Thyroid gland (tissue), 4 donors: ENCODE measurements at regions not wholly inside any gene's neighbourhood (a gene's known extent, or its start where the extent isn't known, plus 50 kb on each side); places are given as distances from the start of the nearest gene placed in this dataset.

Source experiments
- DNase-seq, 2 donors: peaks; one replicate each; pipeline ENCODE4 v3.0.0-alpha.2; 2019
- H3K27ac ChIP-seq, 3 donors: fragments of 200-600 bp; sonication (generic); 1 replicate in 2 of 3; 2 replicates in 1 of 3; pipeline ENCODE4 v1.5.1; 2016 to 2019; ENCODE audit warnings: mild to moderate bottlenecking in 1 of 3, moderate library complexity in 1 of 3
- H3K27me3 ChIP-seq: fragments of 200-600 bp; sonication (generic); one replicate; pipeline ENCODE4 v1.5.1; 2019
- H3K36me3 ChIP-seq, 2 donors: fragments of 200-600 bp; sonication (generic); one replicate each; pipeline ENCODE4 v1.5.1; 2016 to 2019
- H3K4me1 ChIP-seq, 2 donors: fragments of 200-600 bp; sonication (generic); one replicate each; pipeline ENCODE4 v1.5.1; 2017 to 2019
- H3K4me3 ChIP-seq, 3 donors: fragments of 200-600 bp; sonication (generic); replicated peaks in 1 of 3; 1 replicate in 2 of 3; 2 replicates in 1 of 3; pipeline ENCODE4 v1.5.1; 2016; ENCODE audit warnings: mild to moderate bottlenecking in 1 of 3
- H3K9me3 ChIP-seq: fragments of 200-600 bp; sonication (generic); one replicate; pipeline ENCODE4 v1.5.1; 2017
- CTCF ChIP-seq, 6 experiments: fragments of 200-600 bp in 3 of 6; fragments of 450-650 bp in 3 of 6; sonication (generic) in 3 of 6; IDR thresholded peaks; one replicate each; pipeline ENCODE4 v1.5.1; 2016 to 2019; ENCODE audit warnings: antibody characterized with exemption in 6 of 6, mild to moderate bottlenecking in 2 of 6, inconsistent platforms in 1 of 6, moderate library complexity in 1 of 6
- POLR2A ChIP-seq, 2 donors: fragments of 450-650 bp; IDR thresholded peaks; one replicate each; pipeline ENCODE4 v1.6.1; 2017; ENCODE audit warnings: antibody characterized with exemption in 2 of 2, mild to moderate bottlenecking in 2 of 2, moderate library complexity in 1 of 2
- WGBS, 2 donors: methylation state at CpG; one replicate each; pipeline ENCODE4 v1.1.5; 2017; 5-methylcytosine and 5-hydroxymethylcytosine counted together
- intact Hi-C: fragments of 100-400 bp; cut with DNase I; formaldehyde crosslinking; loops from one replicate; pipeline ENCODE4 v1.15.1; 2023

GRCh38 chrX:69268611-69269010 lies 103.4 kb upstream of the PJA1 start:
- Histone ChIP-seq H3K27ac (no peak overlapping the region), H3K4me3 (no peak overlapping the region), H3K36me3 (no peaks in the 10 kb centered on the region), H3K27me3 (no peaks in the 10 kb centered on the region), H3K4me1 (no peaks in the 10 kb centered on the region), H3K9me3 (no peaks in the 10 kb centered on the region)
- 65 to 74% methylated on average over 1 of the region's 1 CpG for WGBS, 2 donors
- intact Hi-C loops: no loop called here
- no peak for DNase-seq
- TF ChIP-seq CTCF (IDR thresholded peaks at IDR 0.05): no peak
- TF ChIP-seq POLR2A (IDR thresholded peaks at IDR 0.05): no peak

DNA sequence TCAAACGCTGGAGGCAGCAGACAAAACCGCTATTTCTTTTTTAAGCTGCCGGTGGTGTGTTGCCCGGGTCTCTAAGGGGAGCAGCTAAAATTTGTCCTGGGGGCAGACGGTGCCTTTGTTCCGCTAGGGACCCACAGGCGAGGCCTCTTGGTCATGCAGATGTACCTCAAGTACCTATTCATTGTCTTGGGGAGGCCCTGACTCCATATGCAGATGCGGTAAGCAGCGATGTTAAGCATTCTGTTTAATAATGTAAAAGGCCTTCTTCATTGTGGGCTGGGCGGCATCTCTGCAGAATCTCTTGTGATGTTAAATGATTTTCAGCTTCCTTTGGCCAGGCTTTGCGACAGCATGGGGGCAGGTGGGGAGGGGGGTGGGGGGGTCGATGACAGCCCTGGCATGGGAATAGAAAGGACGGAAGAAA lies 98.9 kb upstream of the PJA1 start:
- H3K9me3 ChIP-seq: no peaks in the 10 kb centered on the region
- intact Hi-C loops: no loop called here
- H3K4me3 ChIP-seq: no peak overlapping the region
- no peak for DNase-seq
- H3K27ac ChIP-seq: no peak overlapping the region
- H3K4me1 ChIP-seq: no peaks in the 10 kb centered on the region
- H3K27me3 ChIP-seq: no peaks in the 10 kb centered on the region
- no peak for TF ChIP-seq CTCF (IDR thresholded peaks at IDR 0.05)
- no peak for TF ChIP-seq POLR2A (IDR thresholded peaks at IDR 0.05)
- 47 to 62% methylated on average over 8 to 13 of the region's 13 CpGs for WGBS, 2 donors
- H3K36me3 ChIP-seq: no peaks in the 10 kb centered on the region

DNA sequence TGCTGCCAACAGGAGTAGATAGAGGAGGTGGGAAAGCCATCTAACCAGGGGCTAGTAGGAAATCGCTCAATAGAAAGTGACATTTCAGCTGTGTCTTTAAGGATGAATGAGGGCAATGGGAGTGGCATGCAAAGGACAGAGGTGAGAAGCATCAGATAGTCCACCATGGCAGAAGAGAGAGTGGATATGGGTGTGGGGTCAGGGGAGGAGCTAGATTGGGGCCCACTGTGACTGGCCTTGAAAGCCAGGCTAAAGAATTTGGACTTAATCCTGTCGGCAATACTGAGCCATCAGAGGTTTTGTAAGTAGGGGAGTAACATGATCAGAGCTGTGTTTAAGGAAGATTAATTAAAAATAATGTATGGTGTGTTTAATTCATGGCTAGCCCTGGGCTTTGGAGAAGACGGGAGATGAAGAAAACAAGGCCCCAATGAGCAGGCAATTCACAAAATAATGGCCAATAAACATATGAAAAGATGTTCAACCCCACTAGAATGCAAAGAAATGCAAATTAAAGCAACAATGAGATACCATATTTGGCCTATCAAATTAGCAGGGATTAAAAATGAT lies 98.1 kb upstream of the PJA1 start:
- 71 to 89% methylated on average over 3 of the region's 3 CpGs for WGBS, 2 donors
- no peak for TF ChIP-seq CTCF (IDR thresholded peaks at IDR 0.05)
- no peak for TF ChIP-seq POLR2A (IDR thresholded peaks at IDR 0.05)
- DNase-seq: no peak
- Histone ChIP-seq H3K4me1 (no peaks in the 10 kb centered on the region), H3K27ac (no peak overlapping the region), H3K36me3 (no peaks in the 10 kb centered on the region), H3K9me3 (no peaks in the 10 kb centered on the region), H3K4me3 (no peak overlapping the region), H3K27me3 (no peaks in the 10 kb centered on the region)
- intact Hi-C loops: no loop called here

DNA sequence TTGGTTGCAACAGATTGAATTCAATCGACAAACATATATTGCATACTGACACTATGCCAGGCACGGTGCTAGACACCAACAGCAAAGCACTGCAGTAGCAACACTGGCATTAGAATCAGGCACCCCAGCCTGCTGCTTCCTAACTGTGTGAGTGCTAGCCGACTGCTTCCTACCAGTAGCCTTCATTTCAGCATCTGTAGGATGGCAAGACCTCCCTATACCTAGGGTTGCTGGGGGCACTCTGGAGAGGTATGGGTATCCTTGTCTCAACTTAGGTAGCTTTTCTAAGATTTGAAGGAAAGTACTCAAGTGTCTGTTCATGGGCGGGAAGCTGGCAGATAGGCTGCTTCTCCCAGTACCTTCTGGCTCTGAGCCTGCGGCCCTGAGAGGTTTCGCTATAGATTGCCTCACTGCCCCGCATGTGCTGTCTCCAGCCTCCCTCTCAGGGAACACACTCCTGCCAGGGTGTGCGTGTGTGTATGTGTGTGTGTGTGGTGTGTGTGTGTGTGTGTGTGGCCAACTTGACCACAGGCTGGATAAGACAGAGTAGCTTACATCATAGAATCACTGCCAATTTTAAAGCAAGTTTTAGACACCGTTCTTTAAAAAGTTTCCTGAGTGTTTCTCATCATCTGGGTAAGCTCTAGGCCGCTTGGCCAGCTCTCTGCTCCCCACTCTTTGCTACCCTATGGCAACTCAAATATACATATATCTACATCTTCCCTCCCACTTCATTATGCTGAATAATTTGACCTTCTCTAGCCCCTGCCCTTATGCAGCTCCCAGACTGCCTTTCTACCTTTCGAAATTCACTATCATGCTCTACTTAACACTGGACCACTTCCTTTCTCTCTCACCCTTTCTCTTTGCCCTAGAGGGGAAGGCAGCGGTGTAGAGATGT lies 97.0 kb upstream of the PJA1 start:
- no peak overlapping the region for H3K27ac ChIP-seq
- intact Hi-C loops: no loop called here
- no peaks in the 10 kb centered on the region for H3K27me3 ChIP-seq
- no peaks in the 10 kb centered on the region for H3K9me3 ChIP-seq
- H3K36me3 ChIP-seq: no peaks in the 10 kb centered on the region
- peak; percentile 69 to 78 for DNase-seq
- H3K4me3 ChIP-seq: no peak overlapping the region
- H3K4me1 ChIP-seq: no peaks in the 10 kb centered on the region
- WGBS, 2 donors: 45 to 48% methylated on average over 6 to 8 of the region's 12 CpGs
- no peak for TF ChIP-seq CTCF (IDR thresholded peaks at IDR 0.05)
- TF ChIP-seq POLR2A (IDR thresholded peaks at IDR 0.05): no peak

DNA sequence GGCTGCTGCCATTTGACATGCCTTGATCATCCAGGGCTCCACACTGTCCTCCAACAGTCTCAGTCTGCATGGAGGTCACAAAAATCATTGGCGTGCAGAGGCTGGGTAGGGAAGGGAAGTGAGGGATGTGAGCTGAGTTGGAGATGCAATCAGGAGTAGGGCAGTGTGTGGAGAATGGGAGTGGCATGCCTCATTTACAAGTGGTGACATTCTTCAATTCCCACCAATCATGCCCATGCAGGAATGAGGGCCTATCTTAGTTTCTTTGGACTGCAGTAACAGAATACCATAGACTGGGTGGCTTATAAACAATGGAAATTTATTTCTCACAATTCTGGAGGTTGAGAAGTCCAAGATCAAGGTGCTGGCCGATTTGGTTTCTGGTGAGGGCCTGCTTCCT lies 94.9 kb upstream of the PJA1 start:
- WGBS, 2 donors: 78 to 100% methylated on average over 1 to 2 of the region's 2 CpGs
- intact Hi-C loops: no loop called here

More for the DNA sequence above, 94.9 kb upstream of the PJA1 start:
- H3K27ac ChIP-seq: no peak overlapping the region
- no peaks in the 10 kb centered on the region for H3K36me3 ChIP-seq
- H3K27me3 ChIP-seq: no peaks in the 10 kb centered on the region
- H3K9me3 ChIP-seq: no peaks in the 10 kb centered on the region
- H3K4me3 ChIP-seq: no peak overlapping the region
- no peaks in the 10 kb centered on the region for H3K4me1 ChIP-seq
- DNase-seq: no peak
- TF ChIP-seq CTCF (IDR thresholded peaks at IDR 0.05): no peak
- no peak for TF ChIP-seq POLR2A (IDR thresholded peaks at IDR 0.05)
